ENCODE measurements at regions not wholly inside any gene's neighbourhood (a gene's known extent, or its start where the extent isn't known, plus 50 kb on each side); places are given as distances from the start of the nearest gene placed in this dataset.
"Not testable (repeated sequence)": the region's sequence is repeated elsewhere in the genome, so short reads cannot be mapped to it uniquely, and the experiment has no call there.

- no peak overlapping the region for H3K4me3 ChIP-seq (ENCODE audit: low read length)
- no peak for DNase-seq (ENCODE audit: low read depth)
- TF ChIP-seq, protein P1, sequence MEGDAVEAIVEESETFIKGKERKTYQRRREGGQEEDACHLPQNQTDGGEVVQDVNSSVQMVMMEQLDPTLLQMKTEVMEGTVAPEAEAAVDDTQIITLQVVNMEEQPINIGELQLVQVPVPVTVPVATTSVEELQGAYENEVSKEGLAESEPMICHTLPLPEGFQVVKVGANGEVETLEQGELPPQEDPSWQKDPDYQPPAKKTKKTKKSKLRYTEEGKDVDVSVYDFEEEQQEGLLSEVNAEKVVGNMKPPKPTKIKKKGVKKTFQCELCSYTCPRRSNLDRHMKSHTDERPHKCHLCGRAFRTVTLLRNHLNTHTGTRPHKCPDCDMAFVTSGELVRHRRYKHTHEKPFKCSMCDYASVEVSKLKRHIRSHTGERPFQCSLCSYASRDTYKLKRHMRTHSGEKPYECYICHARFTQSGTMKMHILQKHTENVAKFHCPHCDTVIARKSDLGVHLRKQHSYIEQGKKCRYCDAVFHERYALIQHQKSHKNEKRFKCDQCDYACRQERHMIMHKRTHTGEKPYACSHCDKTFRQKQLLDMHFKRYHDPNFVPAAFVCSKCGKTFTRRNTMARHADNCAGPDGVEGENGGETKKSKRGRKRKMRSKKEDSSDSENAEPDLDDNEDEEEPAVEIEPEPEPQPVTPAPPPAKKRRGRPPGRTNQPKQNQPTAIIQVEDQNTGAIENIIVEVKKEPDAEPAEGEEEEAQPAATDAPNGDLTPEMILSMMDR (conservative IDR thresholded peaks at IDR 0.05; ENCODE audit: low read depth, low read length) = no peak
These were observed 125.0 kb downstream of the RASGEF1B start for GRCh38 chr4:81346719-81347118.

DNA sequence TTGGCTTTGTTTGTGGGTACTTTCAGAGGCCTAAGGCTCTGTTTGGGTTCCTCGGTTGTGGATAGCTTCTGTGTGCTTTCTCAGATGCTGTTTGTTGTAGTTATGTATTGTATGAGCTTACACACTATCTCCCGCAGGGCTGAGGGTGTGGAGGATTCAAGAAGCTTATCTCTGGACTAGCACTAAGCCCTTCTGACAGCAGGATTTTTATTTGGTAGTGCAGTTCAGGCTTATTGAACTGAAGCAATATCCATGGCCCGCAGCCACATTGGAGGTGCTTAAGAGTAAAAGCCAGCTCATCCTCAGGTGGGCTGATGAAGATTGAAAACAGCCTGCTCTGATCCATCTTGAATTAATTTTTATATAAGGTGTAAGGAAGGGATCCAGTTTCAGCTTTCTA lies 128.2 kb downstream of the RASGEF1B start:
- no peak overlapping the region for H3K4me3 ChIP-seq (ENCODE audit: low read length)
- no peak for DNase-seq (ENCODE audit: low read depth)
- TF ChIP-seq, protein P1 (conservative IDR thresholded peaks at IDR 0.05; ENCODE audit: low read depth, low read length) = no peak

GRCh38 chr4:81343046-81343445 lies 128.0 kb upstream of the PRKG2 start:
- no peak overlapping the region for H3K4me3 ChIP-seq (ENCODE audit: low read length)
- TF ChIP-seq, protein P1 (conservative IDR thresholded peaks at IDR 0.05; ENCODE audit: low read depth, low read length) = no peak
- DNase-seq (ENCODE audit: low read depth) = no peak

GRCh38 chr4:81337211-81337610 lies 122.2 kb upstream of the PRKG2 start:
- DNase-seq (ENCODE audit: low read depth) = no peak
- H3K4me3 ChIP-seq (ENCODE audit: low read length) = no peak overlapping the region
- TF ChIP-seq, protein P1 (conservative IDR thresholded peaks at IDR 0.05; ENCODE audit: low read depth, low read length) = no peak

- TF ChIP-seq, protein P1 (conservative IDR thresholded peaks at IDR 0.05; ENCODE audit: low read depth, low read length) = no peak
- no peak for DNase-seq (ENCODE audit: low read depth)
- H3K4me3 ChIP-seq (ENCODE audit: low read length) = no peak overlapping the region
These were observed 120.3 kb upstream of the PRKG2 start for GRCh38 chr4:81335122-81335912.

- no peak for DNase-seq (ENCODE audit: low read depth)
- TF ChIP-seq, protein P1 (conservative IDR thresholded peaks at IDR 0.05; ENCODE audit: low read depth, low read length) = no peak
These were observed 115.0 kb upstream of the PRKG2 start for GRCh38 chr4:81330018-81330417.

DNA sequence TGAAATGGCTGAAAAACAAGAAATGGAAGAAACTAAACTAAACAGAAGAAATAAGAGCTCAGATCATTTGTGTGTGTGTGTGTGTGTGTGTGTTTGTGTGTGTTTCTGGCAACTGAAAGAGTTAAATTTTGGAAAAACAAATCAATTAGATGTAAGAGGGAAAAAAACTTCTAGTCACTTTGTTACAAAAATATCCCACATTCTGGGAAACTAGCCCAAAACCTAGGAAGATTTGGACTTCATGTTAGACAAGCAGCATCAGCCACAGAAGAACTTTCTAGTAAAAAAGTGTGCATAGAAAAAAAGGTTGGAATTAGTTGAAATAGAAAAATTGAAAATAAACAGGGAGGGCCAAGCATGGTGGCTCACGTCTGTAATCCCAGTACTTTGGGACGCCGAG lies 111.6 kb upstream of the PRKG2 start:
- DNase-seq (ENCODE audit: low read depth) = no peak
- TF ChIP-seq, protein P1 (conservative IDR thresholded peaks at IDR 0.05; ENCODE audit: low read depth, low read length) = no peak
- no peak overlapping the region for H3K4me3 ChIP-seq (ENCODE audit: low read length)

More at GRCh38 chr4:81330018-81330417, 115.0 kb upstream of the PRKG2 start:
- no peak overlapping the region for H3K4me3 ChIP-seq (ENCODE audit: low read length)

DNA sequence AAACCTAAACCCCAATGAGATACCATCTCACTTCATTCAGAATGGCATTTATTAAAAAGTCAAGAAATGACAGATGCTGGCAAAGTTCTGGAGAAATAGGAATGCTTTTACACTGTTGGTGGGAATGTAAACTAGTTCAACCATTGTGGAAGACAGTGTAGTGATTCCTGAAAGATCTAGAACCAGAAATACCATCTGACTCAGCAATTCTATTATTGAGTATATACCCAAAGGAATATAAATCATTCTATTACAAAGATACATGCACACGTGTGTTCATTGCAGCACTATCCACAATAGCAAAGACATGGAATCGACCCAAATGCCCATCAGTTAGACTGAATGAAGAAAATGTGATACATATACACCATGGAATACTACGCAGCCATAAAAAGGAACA lies 109.6 kb upstream of the PRKG2 start:
- DNase-seq (ENCODE audit: low read depth); H3K4me3 ChIP-seq (ENCODE audit: low read length): not testable (repeated sequence)

Measured in retinal pigment epithelial cell (primary cell).